HCT116 (cell line): ENCODE measurements at regions not wholly inside any gene's neighbourhood (a gene's known extent, or its start where the extent isn't known, plus 50 kb on each side); places are given as distances from the start of the nearest gene placed in this dataset.
"Not testable (repeated sequence)": the region's sequence is repeated elsewhere in the genome, so short reads cannot be mapped to it uniquely, and the experiment has no call there.

ENCODE experiments used
- CTCF ChIP-seq, 3 experiments: fragments of 200-600 bp in 1 of 3; sonication (generic) in 1 of 3; IDR thresholded peaks in 2 of 3; conservative IDR thresholded peaks in 1 of 3; 2 replicates each; pipeline ENCODE4 v1.5.1; 2012 to 2017; ENCODE audit warnings: low read depth in 2 of 3, low read length in 2 of 3, antibody characterized with exemption in 1 of 3, borderline replicate concordance in 1 of 3, control low read depth in 1 of 3, mild to moderate bottlenecking in 1 of 3, mixed read lengths in 1 of 3, mixed run types in 1 of 3, moderate library complexity in 1 of 3; ENCODE audit not compliant: insufficient read depth in 1 of 3
- EZH2 ChIP-seq: fragments of 200-600 bp; sonication (generic); IDR thresholded peaks from 2 replicates; pipeline ENCODE4 v1.6.1; 2017; ENCODE audit warnings: antibody characterized with exemption, mixed run types
- FOSL1 ChIP-seq: IDR thresholded peaks from 2 replicates; pipeline ENCODE4 v1.6.1; 2012; ENCODE audit warnings: low read depth
- POLR2A ChIP-seq: IDR thresholded peaks from 2 replicates; pipeline ENCODE4 v1.7.0; 2011; ENCODE audit warnings: borderline replicate concordance; ENCODE audit not compliant: insufficient read depth, insufficient read length; ENCODE audit errors: extremely low read depth
- POLR2AphosphoS5 ChIP-seq: IDR thresholded peaks from 2 replicates; pipeline ENCODE4 v1.6.1; 2011; ENCODE audit warnings: mild to moderate bottlenecking, low read depth, low read length, moderate library complexity
- RAD21 ChIP-seq: IDR thresholded peaks from 2 replicates; pipeline ENCODE4 v1.6.1; 2012; ENCODE audit warnings: low read depth, mild to moderate bottlenecking
- SP1 ChIP-seq: IDR thresholded peaks from 2 replicates; pipeline ENCODE4 v1.6.1; 2012; ENCODE audit warnings: low read depth
- YY1 ChIP-seq: IDR thresholded peaks from 2 replicates; pipeline ENCODE4 v1.6.1; 2011; ENCODE audit warnings: low read length, low read depth, moderate library complexity, mild to moderate bottlenecking; ENCODE audit not compliant: insufficient replicate concordance; ENCODE audit errors: extremely low read depth
- ZNF274 ChIP-seq: fragments of 200-500 bp; sonication (Bioruptor generic); IDR thresholded peaks from 2 replicates; pipeline ENCODE4 v1.6.1; 2014; ENCODE audit warnings: mild to moderate bottlenecking, low read depth, low read length, inconsistent platforms

- TF ChIP-seq POLR2A; SP1; POLR2AphosphoS5; RAD21; CTCF (IDR thresholded peaks at IDR 0.05 in 2 of 3, conservative IDR thresholded peaks at IDR 0.05 in 1 of 3; ENCODE audit: borderline replicate concordance in 1 of 3, insufficient read depth in 1 of 3, low read depth in 2 of 3, low read length in 2 of 3); FOSL1; EZH2; YY1; ZNF274: not testable (repeated sequence)
Observed at GRCh38 chr13:74241343-74241742, 107.1 kb upstream of the KLF12 start.
